Peyer's patch (tissue), 4 donors: ENCODE measurements at regions not wholly inside any gene's neighbourhood (a gene's known extent, or its start where the extent isn't known, plus 50 kb on each side); places are given as distances from the start of the nearest gene placed in this dataset.

Experiments
- POLR2A ChIP-seq, 2 donors: fragments of 450-650 bp; IDR thresholded peaks; one replicate each; pipeline ENCODE4 v1.5.1; 2017; ENCODE audit warnings: antibody characterized with exemption in 2 of 2, mild to moderate bottlenecking in 2 of 2, moderate library complexity in 2 of 2
- TF ChIP-seq, protein P1 (sequence below), 6 experiments: fragments of 450-650 bp in 4 of 6; fragments of 200-600 bp in 2 of 6; sonication (generic) in 1 of 6; IDR thresholded peaks; one replicate each; pipeline ENCODE4 v1.5.1; 2017 to 2019; ENCODE audit warnings: antibody characterized with exemption in 6 of 6, mild to moderate bottlenecking in 3 of 6, moderate library complexity in 1 of 6

DNA sequence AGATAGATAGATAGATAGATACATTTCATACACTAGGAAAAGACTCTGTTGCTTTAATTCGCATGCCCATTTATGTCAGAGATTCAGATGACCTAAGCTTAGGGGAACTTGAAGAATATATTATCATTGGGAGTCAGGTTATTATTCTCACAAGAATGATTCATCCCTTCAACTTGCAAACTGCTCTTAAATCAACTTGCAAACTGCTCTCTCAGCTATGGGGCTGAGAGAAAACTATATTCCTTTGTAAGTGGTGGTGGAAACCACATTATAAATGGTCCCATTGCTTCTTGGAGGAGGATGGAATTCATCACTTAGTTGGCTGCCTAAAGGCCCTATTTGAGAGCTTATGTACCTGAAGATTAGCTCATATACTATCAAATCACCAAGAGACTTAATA is 160.9 kb upstream of the STAC start:
- TF ChIP-seq, protein P1, sequence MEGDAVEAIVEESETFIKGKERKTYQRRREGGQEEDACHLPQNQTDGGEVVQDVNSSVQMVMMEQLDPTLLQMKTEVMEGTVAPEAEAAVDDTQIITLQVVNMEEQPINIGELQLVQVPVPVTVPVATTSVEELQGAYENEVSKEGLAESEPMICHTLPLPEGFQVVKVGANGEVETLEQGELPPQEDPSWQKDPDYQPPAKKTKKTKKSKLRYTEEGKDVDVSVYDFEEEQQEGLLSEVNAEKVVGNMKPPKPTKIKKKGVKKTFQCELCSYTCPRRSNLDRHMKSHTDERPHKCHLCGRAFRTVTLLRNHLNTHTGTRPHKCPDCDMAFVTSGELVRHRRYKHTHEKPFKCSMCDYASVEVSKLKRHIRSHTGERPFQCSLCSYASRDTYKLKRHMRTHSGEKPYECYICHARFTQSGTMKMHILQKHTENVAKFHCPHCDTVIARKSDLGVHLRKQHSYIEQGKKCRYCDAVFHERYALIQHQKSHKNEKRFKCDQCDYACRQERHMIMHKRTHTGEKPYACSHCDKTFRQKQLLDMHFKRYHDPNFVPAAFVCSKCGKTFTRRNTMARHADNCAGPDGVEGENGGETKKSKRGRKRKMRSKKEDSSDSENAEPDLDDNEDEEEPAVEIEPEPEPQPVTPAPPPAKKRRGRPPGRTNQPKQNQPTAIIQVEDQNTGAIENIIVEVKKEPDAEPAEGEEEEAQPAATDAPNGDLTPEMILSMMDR (IDR thresholded peaks at IDR 0.05): no peak
- TF ChIP-seq POLR2A (IDR thresholded peaks at IDR 0.05): no peak
